ENCODE measurements at regions not wholly inside any gene's neighbourhood (a gene's known extent, or its start where the extent isn't known, plus 50 kb on each side); places are given as distances from the start of the nearest gene placed in this dataset.
"Not testable (repeated sequence)": the region's sequence is repeated elsewhere in the genome, so short reads cannot be mapped to it uniquely, and the experiment has no call there.

GRCh38 chr11:103812680-103813079 is 223.8 kb upstream of the DDI1 start:
- DNase-seq, result no peak

- not testable (repeated sequence) for DNase-seq
Measured at GRCh38 chr11:103820345-103820744, 216.1 kb upstream of the DDI1 start.

GRCh38 chr11:103824116-103824515 is 212.3 kb upstream of the DDI1 start:
- DNase-seq, result no peak

- DNase-seq, result no peak
Measured at GRCh38 chr11:103825469-103825868, 211.0 kb upstream of the DDI1 start.

GRCh38 chr11:103826856-103827255 is 209.6 kb upstream of the DDI1 start:
- no peak for DNase-seq

GRCh38 chr11:103829596-103829995 is 206.8 kb upstream of the DDI1 start:
- no peak for DNase-seq

- DNase-seq, result no peak
Measured at GRCh38 chr11:103830205-103830604, 206.2 kb upstream of the DDI1 start.

- DNase-seq, result no peak
Measured at GRCh38 chr11:103832762-103833161, 203.7 kb upstream of the DDI1 start.

GRCh38 chr11:103842191-103842590 is 194.2 kb upstream of the DDI1 start:
- DNase-seq, result no peak

- DNase-seq, result no peak
Measured at GRCh38 chr11:103842795-103843194, 193.6 kb upstream of the DDI1 start.

GRCh38 chr11:103844327-103845215 is 191.9 kb upstream of the DDI1 start:
- DNase-seq, result no peak

GRCh38 chr11:103845331-103845730 is 191.1 kb upstream of the DDI1 start:
- DNase-seq, result no peak

- no peak for DNase-seq
Measured at GRCh38 chr11:103848686-103849085, 187.8 kb upstream of the DDI1 start.

GRCh38 chr11:103849366-103849765 is 187.1 kb upstream of the DDI1 start:
- no peak for DNase-seq

- DNase-seq, result no peak
Measured at GRCh38 chr11:103850419-103851165, 185.8 kb upstream of the DDI1 start.

- no peak for DNase-seq
Measured at GRCh38 chr11:103851166-103851651, 185.2 kb upstream of the DDI1 start.

Data from NCI-H510A (cell line).